HCT116 (cell line): ENCODE measurements at regions not wholly inside any gene's neighbourhood (a gene's known extent, or its start where the extent isn't known, plus 50 kb on each side); places are given as distances from the start of the nearest gene placed in this dataset.

Experiments
- ATAC-seq: fragments of 200-7000 bp; cut with Tn5 transposase; 2 replicates; pipeline ENCODE4 v1.9.1; 2020; ENCODE audit warnings: mild to moderate bottlenecking, moderate library complexity
- BruUV-seq: library from RNA; stranded (reverse); fragments of 400-500 nt; replicated peaks from 2 replicates; lab custom pipeline; 2021; lab: Mats Ljungman, UMichigan
- CTCF ChIA-PET: fragments of 300-600 bp; sonication (Branson Sonifier 250); formaldehyde crosslinking; loops from one replicate; lab custom pipeline; 2021; ENCODE audit warnings: antibody characterized with exemption; lab: Charles Lee
- POLR2A ChIA-PET: fragments of 300-600, 350-600 bp; sonication (Branson Sonifier 250); formaldehyde crosslinking; loops from one replicate; lab custom pipeline; 2021; ENCODE audit warnings: antibody characterized with exemption; lab: Charles Lee
- RAD21 ChIA-PET, 2 experiments: fragments of 300-600 bp; sonication (Branson Sonifier 250); formaldehyde crosslinking; loops; one replicate each; lab custom pipeline; 2023; ENCODE audit warnings: low total read pairs in 2 of 2; ENCODE audit not compliant: uncharacterized antibody in 2 of 2, unreplicated experiment in 2 of 2, low non-redundant PET in 1 of 2; lab: Charles Lee
- DNase-seq: peaks from one replicate; pipeline ENCODE4 v3.0.0-alpha.2; 2010; ENCODE audit warnings: low read depth, low spot score
- H2AFZ ChIP-seq: fragments of 200-600 bp; shearing (Covaris generic), sonication (generic); 2 replicates; pipeline ENCODE4 v1.6.1; 2017; ENCODE audit warnings: low read depth, mixed run types, mixed read lengths, antibody characterized with exemption, low read length; ENCODE audit not compliant: poor library complexity, severe bottlenecking
- H3K27ac ChIP-seq: 2 replicates; pipeline ENCODE4 v1.5.1; 2012; ENCODE audit warnings: low read depth, low read length
- H3K27me3 ChIP-seq: fragments of 200-600 bp; sonication (generic); 2 replicates; pipeline ENCODE4 v1.6.1; 2016; ENCODE audit warnings: mixed run types, low read length, mixed read lengths; ENCODE audit not compliant: insufficient read depth
- H3K36me3 ChIP-seq, 2 experiments: fragments of 200-500 bp in 1 of 2; fragments of 200-600 bp in 1 of 2; sonication (Bioruptor generic) in 1 of 2; sonication (generic) in 1 of 2; 2 replicates each; pipeline versions ENCODE4 v1.5.1 to v1.6.1; 2014 to 2016; ENCODE audit warnings: low read length in 2 of 2, inconsistent platforms in 1 of 2, mixed read lengths in 1 of 2, mixed run types in 1 of 2; ENCODE audit not compliant: insufficient read depth in 2 of 2, control insufficient read depth in 1 of 2
- H3K4me1 ChIP-seq, 2 experiments: fragments of 200-600 bp in 1 of 2; sonication (generic) in 1 of 2; 2 replicates each; pipeline versions ENCODE4 v1.5.1 to v1.6.1; 2012 to 2017; ENCODE audit warnings: low read length in 2 of 2, inconsistent platforms in 1 of 2, mild to moderate bottlenecking in 1 of 2, mixed read lengths in 1 of 2, mixed run types in 1 of 2, moderate library complexity in 1 of 2; ENCODE audit not compliant: insufficient read depth in 2 of 2, control insufficient read depth in 1 of 2
- H3K4me2 ChIP-seq: fragments of 200-600 bp; sonication (generic); 2 replicates; pipeline ENCODE4 v1.6.1; 2017; ENCODE audit warnings: mixed run types, low read length, mixed read lengths
- H3K4me3 ChIP-seq, 2 experiments: fragments of 200-600 bp in 1 of 2; sonication (generic) in 1 of 2; replicated peaks in 1 of 2; 2 replicates each; pipeline ENCODE4 v1.5.1; 2011 to 2016; ENCODE audit warnings: low read length in 2 of 2, control low read depth in 1 of 2, low read depth in 1 of 2, mild to moderate bottlenecking in 1 of 2, mixed read lengths in 1 of 2, mixed run types in 1 of 2
- H3K79me2 ChIP-seq: fragments of 200-600 bp; sonication (generic); 2 replicates; pipeline ENCODE4 v1.6.1; 2017; ENCODE audit warnings: mild to moderate bottlenecking, mixed run types, low read length, moderate library complexity, mixed read lengths; ENCODE audit not compliant: insufficient read depth
- H3K9ac ChIP-seq: fragments of 200-600 bp; sonication (generic); 2 replicates; pipeline ENCODE4 v1.6.1; 2016; ENCODE audit warnings: low read length, mixed read lengths
- H3K9me2 ChIP-seq: fragments of 200-600 bp; sonication (generic), shearing (Covaris generic); 2 replicates; pipeline ENCODE4 v1.6.1; 2017; ENCODE audit warnings: mixed run types, mild to moderate bottlenecking, moderate library complexity; ENCODE audit not compliant: insufficient read depth
- H3K9me3 ChIP-seq, 2 experiments: fragments of 200-500 bp in 1 of 2; fragments of 200-600 bp in 1 of 2; sonication (Bioruptor generic) in 1 of 2; sonication (generic) in 1 of 2; 2 replicates each; pipeline ENCODE4 v1.6.1; 2014 to 2017; ENCODE audit warnings: low read length in 2 of 2, mixed read lengths in 2 of 2, inconsistent platforms in 1 of 2, low read depth in 1 of 2, mild to moderate bottlenecking in 1 of 2, mixed run types in 1 of 2, moderate library complexity in 1 of 2; ENCODE audit not compliant: control insufficient read depth in 1 of 2, insufficient read depth in 1 of 2
- H4K20me1 ChIP-seq: fragments of 200-600 bp; sonication (generic), shearing (Covaris generic); 2 replicates; pipeline ENCODE4 v1.6.1; 2017; ENCODE audit warnings: mixed run types, mild to moderate bottlenecking, moderate library complexity; ENCODE audit not compliant: insufficient read depth
- CBX3 ChIP-seq: IDR thresholded peaks from 2 replicates; pipeline ENCODE4 v1.6.1; 2012; ENCODE audit warnings: low read depth
- CEBPB ChIP-seq: IDR thresholded peaks from 2 replicates; pipeline ENCODE4 v1.6.1; 2012; ENCODE audit warnings: low read depth
- EZH2phosphoT487 ChIP-seq: fragments of 200-600 bp; IDR thresholded peaks from 2 replicates; pipeline ENCODE4 v1.6.1; 2018; ENCODE audit warnings: antibody characterized with exemption, borderline replicate concordance
- JUND ChIP-seq: IDR thresholded peaks from 2 replicates; pipeline ENCODE4 v1.6.1; 2012
- POLR2A ChIP-seq: IDR thresholded peaks from 2 replicates; pipeline ENCODE4 v1.7.0; 2011; ENCODE audit warnings: borderline replicate concordance; ENCODE audit not compliant: insufficient read depth, insufficient read length; ENCODE audit errors: extremely low read depth
- POLR2AphosphoS5 ChIP-seq: IDR thresholded peaks from 2 replicates; pipeline ENCODE4 v1.6.1; 2011; ENCODE audit warnings: mild to moderate bottlenecking, low read depth, low read length, moderate library complexity
- SIN3A ChIP-seq: IDR thresholded peaks from 2 replicates; pipeline ENCODE4 v1.6.1; 2012; ENCODE audit warnings: low read depth
- SP1 ChIP-seq: IDR thresholded peaks from 2 replicates; pipeline ENCODE4 v1.6.1; 2012; ENCODE audit warnings: low read depth
- TCF7L2 ChIP-seq: IDR thresholded peaks from 2 replicates; pipeline ENCODE4 v1.7.0; 2011; ENCODE audit warnings: borderline replicate concordance, inconsistent platforms; ENCODE audit not compliant: insufficient read depth, insufficient read length; ENCODE audit errors: extremely low read depth
- intact Hi-C: fragments of 100-400 bp; cut with micrococcal nuclease; formaldehyde crosslinking; loops from 2 replicates; pipeline ENCODE4 v1.10.0; 2022
- TF ChIP-seq, protein P1 (sequence below), 3 experiments: fragments of 200-600 bp in 1 of 3; sonication (generic) in 1 of 3; IDR thresholded peaks in 2 of 3; conservative IDR thresholded peaks in 1 of 3; 2 replicates each; pipeline ENCODE4 v1.5.1; 2012 to 2017; ENCODE audit warnings: low read depth in 2 of 3, low read length in 2 of 3, antibody characterized with exemption in 1 of 3, borderline replicate concordance in 1 of 3, control low read depth in 1 of 3, mild to moderate bottlenecking in 1 of 3, mixed read lengths in 1 of 3, mixed run types in 1 of 3, moderate library complexity in 1 of 3; ENCODE audit not compliant: insufficient read depth in 1 of 3
- TF ChIP-seq, protein P2 (sequence below): IDR thresholded peaks from 2 replicates; pipeline ENCODE4 v1.6.1; 2012; ENCODE audit warnings: low read depth

- Histone ChIP-seq H3K27me3 (no peaks in the 10 kb centered on the region), H3K4me1 (peaks cover 27 to 57% of the 10 kb centered on the region in 2 experiments), H4K20me1 (no peaks in the 10 kb centered on the region), H2AFZ (no peak overlapping the region), H3K9me2 (no peaks in the 10 kb centered on the region), H3K9ac (no peak overlapping the region), H3K4me2 (no peak overlapping the region), H3K79me2 (no peaks in the 10 kb centered on the region), H3K4me3 (no peak overlapping the region), H3K36me3 (no peaks in the 10 kb centered on the region), H3K27ac (peak overlapping the region; percentile 25), H3K9me3 (no peaks in the 10 kb centered on the region)
- no peak for DNase-seq
- ChIA-PET POLR2A (no interaction called here), CTCF (no interaction called here), RAD21 (no interaction called here)
- no TSS peak for BruUV-seq
- intact Hi-C loops = no loop called here
- TF ChIP-seq, protein P1, sequence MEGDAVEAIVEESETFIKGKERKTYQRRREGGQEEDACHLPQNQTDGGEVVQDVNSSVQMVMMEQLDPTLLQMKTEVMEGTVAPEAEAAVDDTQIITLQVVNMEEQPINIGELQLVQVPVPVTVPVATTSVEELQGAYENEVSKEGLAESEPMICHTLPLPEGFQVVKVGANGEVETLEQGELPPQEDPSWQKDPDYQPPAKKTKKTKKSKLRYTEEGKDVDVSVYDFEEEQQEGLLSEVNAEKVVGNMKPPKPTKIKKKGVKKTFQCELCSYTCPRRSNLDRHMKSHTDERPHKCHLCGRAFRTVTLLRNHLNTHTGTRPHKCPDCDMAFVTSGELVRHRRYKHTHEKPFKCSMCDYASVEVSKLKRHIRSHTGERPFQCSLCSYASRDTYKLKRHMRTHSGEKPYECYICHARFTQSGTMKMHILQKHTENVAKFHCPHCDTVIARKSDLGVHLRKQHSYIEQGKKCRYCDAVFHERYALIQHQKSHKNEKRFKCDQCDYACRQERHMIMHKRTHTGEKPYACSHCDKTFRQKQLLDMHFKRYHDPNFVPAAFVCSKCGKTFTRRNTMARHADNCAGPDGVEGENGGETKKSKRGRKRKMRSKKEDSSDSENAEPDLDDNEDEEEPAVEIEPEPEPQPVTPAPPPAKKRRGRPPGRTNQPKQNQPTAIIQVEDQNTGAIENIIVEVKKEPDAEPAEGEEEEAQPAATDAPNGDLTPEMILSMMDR (IDR thresholded peaks at IDR 0.05 in 2 of 3, conservative IDR thresholded peaks at IDR 0.05 in 1 of 3; ENCODE audit: borderline replicate concordance in 1 of 3, insufficient read depth in 1 of 3, low read depth in 2 of 3, low read length in 2 of 3) = no peak
- TF ChIP-seq POLR2AphosphoS5 (no peak), TCF7L2 (no peak), POLR2A (no peak), JUND (no peak), CEBPB (no peak), EZH2phosphoT487 (no peak), SP1 (no peak), CBX3 (no peak), SIN3A (no peak)
- TF ChIP-seq, protein P2, sequence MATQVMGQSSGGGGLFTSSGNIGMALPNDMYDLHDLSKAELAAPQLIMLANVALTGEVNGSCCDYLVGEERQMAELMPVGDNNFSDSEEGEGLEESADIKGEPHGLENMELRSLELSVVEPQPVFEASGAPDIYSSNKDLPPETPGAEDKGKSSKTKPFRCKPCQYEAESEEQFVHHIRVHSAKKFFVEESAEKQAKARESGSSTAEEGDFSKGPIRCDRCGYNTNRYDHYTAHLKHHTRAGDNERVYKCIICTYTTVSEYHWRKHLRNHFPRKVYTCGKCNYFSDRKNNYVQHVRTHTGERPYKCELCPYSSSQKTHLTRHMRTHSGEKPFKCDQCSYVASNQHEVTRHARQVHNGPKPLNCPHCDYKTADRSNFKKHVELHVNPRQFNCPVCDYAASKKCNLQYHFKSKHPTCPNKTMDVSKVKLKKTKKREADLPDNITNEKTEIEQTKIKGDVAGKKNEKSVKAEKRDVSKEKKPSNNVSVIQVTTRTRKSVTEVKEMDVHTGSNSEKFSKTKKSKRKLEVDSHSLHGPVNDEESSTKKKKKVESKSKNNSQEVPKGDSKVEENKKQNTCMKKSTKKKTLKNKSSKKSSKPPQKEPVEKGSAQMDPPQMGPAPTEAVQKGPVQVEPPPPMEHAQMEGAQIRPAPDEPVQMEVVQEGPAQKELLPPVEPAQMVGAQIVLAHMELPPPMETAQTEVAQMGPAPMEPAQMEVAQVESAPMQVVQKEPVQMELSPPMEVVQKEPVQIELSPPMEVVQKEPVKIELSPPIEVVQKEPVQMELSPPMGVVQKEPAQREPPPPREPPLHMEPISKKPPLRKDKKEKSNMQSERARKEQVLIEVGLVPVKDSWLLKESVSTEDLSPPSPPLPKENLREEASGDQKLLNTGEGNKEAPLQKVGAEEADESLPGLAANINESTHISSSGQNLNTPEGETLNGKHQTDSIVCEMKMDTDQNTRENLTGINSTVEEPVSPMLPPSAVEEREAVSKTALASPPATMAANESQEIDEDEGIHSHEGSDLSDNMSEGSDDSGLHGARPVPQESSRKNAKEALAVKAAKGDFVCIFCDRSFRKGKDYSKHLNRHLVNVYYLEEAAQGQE = no peak
- 0 out of 2 replicates have a peak, but pooled peaks have one; percentile 30 for ATAC-seq
Observed at GRCh38 chr12:75970310-75970709, 61.3 kb downstream of the PHLDA1 start.
